NCI-H2081 treated with DMSO at 0.1 percent for 48 hours (cell line): ENCODE measurements at regions not wholly inside any gene's neighbourhood (a gene's known extent, or its start where the extent isn't known, plus 50 kb on each side); places are given as distances from the start of the nearest gene placed in this dataset.

Source experiments
- DNase-seq: peaks from one replicate; lab custom pipeline; 2025; lab: John Stamatoyannopoulos, UW

DNA sequence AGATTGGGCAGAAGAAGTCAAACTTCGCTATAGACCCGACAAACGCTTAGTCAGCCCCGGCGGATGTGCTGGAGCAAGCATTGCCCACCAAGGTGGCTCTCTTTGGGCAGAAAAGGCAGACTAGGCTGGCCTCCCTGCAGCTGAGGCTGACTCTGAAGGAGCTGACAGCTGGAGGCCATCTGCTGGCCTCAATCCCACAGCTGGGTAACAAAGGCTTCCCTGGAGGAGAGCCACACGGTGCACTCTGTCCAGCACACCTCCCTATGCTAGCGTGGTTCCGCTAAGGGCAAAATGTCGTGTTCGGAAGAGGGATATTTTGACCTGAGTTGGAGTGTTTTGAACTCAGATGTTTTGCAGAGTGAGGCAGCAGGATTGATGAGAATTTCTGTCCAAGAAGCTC is 103.5 kb upstream of the PTCH1 start:
- DNase-seq = no peak

GRCh38 chr9:95615246-95615645 is 98.5 kb upstream of the PTCH1 start:
- DNase-seq = no peak

DNA sequence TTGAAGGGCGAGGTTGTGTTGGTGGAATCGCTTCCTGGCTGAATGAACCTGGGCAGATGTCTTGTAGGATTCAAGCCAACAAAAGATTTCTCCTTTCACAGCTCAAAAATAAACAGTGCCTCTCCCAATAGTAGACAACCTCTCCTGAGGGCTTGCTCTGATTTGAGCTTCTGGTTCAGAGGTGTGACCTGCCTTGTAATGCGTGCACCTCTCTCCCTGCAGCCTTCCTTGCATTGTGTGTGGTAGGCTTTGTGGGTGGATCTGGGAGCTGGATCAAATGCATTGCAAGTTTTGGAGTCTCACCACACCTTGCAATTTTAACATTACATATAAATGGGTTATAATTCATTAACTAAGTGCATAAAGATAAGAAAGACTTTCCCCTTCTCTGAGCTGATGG is 96.9 kb upstream of the PTCH1 start:
- DNase-seq = no peak

DNA sequence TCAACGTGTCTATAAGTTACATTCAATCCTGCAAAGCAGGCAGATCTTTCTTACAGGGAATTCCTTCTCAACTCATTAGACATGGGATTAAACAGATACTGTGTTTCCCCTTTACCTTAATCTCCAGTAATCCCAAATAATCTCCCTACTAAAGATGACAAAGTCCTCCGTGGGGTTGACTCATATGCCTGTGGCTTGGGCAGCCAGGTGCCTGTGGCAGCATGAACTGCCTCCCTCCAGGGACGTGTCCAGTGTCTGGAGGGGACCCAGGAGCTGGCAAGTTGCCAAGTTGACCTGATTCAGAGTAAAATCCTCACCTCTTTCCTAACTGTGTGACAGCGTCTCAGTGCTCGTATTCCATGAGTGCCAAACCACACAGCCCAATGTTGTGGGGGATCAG is 94.6 kb upstream of the PTCH1 start:
- DNase-seq = no peak

- no peak for DNase-seq
These were observed 93.4 kb upstream of the PTCH1 start for GRCh38 chr9:95610006-95610785.

GRCh38 chr9:95609426-95609825 is 92.7 kb upstream of the PTCH1 start:
- no peak for DNase-seq

- DNase-seq = no peak
These were observed 91.6 kb upstream of the PTCH1 start for GRCh38 chr9:95608341-95608740.

- no peak for DNase-seq
These were observed 90.7 kb upstream of the PTCH1 start for GRCh38 chr9:95607507-95607906.

DNA sequence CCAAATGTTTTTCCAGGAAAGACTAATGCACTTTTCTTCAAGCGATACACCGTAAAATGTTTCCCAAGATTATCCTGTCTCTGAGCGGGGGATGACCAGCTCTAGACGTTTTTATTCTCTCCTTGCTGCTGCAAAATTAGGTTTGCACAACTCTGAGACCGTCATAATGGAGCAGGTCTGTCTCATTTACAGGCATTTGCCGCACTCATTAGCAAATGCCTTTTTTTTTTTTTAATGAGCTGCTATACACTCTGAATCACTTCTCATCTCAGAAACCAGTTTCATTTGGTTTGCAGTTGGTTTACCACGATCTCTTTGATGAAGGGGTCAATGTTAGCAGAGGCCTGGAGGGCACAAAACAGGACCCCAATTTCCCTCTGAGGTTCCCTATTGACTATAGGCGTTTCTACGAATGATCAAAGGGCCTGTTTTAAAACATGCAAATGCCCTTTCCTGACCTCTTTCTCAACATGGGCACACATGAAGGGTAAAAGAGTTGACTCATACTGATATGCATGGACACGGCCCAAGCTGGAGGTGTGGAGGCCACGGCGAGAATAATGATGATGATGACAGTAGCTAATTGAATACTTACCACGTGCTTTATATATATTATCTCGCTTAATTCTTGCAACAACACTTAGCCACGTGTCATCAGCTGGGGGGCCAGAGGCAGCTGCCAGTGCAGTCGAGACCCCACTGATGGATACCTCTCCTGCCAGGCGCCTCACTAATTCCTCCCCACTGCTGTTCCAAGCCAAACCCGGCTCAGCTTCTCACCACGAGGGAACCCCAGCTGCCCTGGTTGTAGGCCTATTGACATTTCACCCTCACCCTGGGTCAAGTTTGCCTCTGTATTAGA is 89.9 kb upstream of the PTCH1 start:
- no peak for DNase-seq

GRCh38 chr9:95605816-95606488 is 89.2 kb upstream of the PTCH1 start:
- peak; percentile 13 for DNase-seq

DNA sequence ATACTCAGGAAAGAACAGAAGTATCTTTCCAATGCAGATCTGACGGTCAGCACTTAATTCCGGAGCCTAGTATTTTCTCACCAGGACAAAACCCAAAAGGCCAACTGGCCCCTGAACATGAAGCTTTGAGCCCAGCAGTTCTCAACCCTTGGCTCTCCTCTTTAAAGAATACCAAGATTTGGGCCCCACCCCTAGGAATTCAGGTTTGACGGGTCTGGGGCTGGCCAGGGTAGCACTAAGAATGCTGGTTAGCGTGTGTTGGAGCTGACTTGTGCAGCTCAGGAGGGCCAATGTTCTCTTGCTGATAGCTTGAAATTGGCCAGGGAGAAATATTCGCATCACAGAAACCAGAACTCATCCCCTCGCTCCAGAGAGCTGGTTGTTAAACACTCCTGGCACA is 88.3 kb upstream of the PTCH1 start:
- no peak for DNase-seq

- DNase-seq = no peak
These were observed 81.5 kb upstream of the PTCH1 start for GRCh38 chr9:95598236-95598635.

DNA sequence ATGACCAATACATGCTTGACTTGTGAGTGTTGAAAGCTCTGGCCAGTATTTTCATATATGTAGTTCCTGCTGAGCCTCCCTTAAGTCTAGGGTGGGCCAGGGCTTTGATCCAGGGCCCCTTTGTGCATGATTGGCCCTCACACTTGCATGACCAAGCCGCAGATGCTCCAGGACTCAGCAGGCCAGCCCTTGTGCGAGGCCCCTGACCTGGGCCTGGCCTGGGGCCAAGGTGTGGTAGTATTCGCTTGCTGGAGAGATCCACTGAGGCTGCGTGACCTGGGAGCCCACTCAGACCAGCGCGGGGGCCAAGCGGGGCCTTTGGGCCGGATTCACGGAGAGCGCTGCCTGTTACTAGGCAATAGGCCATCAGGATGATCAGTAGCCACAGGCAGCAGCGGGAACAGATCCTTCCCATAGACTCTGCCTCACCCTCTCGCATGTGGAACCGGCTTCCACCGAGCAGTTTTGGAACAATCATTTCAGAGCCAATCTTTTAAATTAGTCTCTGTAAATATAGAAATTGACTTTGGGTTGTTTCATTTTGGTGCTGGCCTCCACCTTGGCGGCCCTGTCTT is 79.0 kb upstream of the PTCH1 start:
- no peak for DNase-seq

GRCh38 chr9:95592931-95593330 is 76.2 kb upstream of the PTCH1 start:
- DNase-seq = no peak

GRCh38 chr9:95588724-95589588 is 72.2 kb upstream of the PTCH1 start:
- no peak for DNase-seq

GRCh38 chr9:95587021-95587964 is 70.5 kb upstream of the PTCH1 start:
- no peak for DNase-seq

DNA sequence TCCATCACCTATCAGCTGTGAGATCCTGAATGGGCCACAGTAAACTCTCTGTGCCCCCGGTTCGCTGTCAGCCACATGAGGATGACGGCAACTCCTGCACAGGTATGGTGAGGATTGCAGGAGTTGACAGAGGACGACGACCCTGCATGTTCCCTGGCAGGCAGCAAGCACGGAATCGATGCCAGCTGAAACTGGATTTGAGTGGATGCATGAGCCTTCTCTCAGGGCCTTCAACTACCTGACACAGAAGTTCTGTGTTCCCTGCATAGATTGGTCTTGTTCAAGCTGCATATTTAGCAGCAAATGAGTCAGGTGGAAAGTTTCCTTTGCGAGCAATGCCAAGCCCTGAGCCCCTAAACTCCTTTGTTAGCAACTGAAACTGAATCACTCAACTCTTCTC is 69.6 kb upstream of the PTCH1 start:
- no peak for DNase-seq

- DNase-seq = no peak
These were observed 69.1 kb upstream of the PTCH1 start for GRCh38 chr9:95585824-95586223.

DNA sequence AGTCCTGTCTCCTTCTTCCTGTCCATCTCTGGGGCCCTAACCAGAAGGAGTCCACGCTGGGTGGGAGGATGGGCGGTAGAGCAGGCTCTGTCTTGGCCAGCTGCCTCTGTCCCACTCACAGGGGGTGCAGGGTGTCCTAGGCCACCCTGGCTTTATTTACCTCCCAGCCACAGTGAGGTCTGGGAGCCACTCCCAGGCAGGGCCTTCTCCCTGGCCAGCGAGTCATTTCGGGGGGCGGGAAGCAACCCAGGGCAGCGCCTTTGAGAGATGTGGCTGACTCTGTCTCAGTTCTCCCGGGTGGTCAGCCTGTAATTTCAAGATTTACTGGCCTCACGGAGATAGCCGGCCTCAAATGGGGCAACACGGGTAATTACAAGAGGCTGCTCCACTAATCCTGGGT is 67.4 kb upstream of the PTCH1 start:
- DNase-seq = no peak

DNA sequence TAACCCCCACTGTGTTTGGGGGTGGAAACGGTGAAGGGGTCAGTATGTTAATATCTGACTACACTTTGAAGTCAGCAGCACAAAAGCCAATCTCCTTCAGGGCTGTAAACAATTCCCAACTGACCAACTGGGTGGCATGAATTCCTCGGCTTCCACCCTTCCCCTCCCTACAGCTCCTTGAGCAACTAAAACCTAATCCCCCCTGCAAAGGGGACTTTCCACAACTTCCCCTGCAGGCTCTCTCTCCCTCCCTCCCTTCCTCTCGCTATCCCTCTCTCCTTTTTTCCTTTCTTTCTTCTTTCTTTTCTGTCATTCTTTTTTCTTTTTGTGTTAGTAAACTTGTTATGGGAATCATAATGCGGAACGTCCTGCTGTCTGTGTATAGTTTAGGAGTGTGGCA is 65.1 kb upstream of the PTCH1 start:
- DNase-seq = no peak
